Mammary epithelial cell (primary cell): ENCODE measurements at regions not wholly inside any gene's neighbourhood (a gene's known extent, or its start where the extent isn't known, plus 50 kb on each side); places are given as distances from the start of the nearest gene placed in this dataset.

Source experiments
- CTCF ChIP-seq, 2 donors: IDR thresholded peaks in 1 of 2; conservative IDR thresholded peaks in 1 of 2; 2 replicates each; pipeline ENCODE4 v1.5.1; 2011 to 2012; ENCODE audit warnings: inconsistent platforms in 2 of 2, low read length in 2 of 2, mild to moderate bottlenecking in 2 of 2, control low read depth in 1 of 2, low read depth in 1 of 2; ENCODE audit not compliant: insufficient read depth in 1 of 2; ENCODE audit errors: extremely low read depth in 1 of 2
- EZH2 ChIP-seq: IDR thresholded peaks from 2 replicates; pipeline ENCODE4 v1.6.1; 2012; ENCODE audit warnings: low read length, inconsistent platforms, borderline replicate concordance

GRCh38 chr5:174937201-174938123, 213.1 kb downstream of the MSX2 start:
- no peak for TF ChIP-seq CTCF (conservative IDR thresholded peaks at IDR 0.05 in 1 of 2, IDR thresholded peaks at IDR 0.05 in 1 of 2; ENCODE audit: extremely low read depth in 1 of 2, insufficient read depth in 1 of 2, low read depth in 1 of 2, low read length in 2 of 2)
- no peak for TF ChIP-seq EZH2
